DOHH2 (cell line): ENCODE measurements at regions not wholly inside any gene's neighbourhood (a gene's known extent, or its start where the extent isn't known, plus 50 kb on each side); places are given as distances from the start of the nearest gene placed in this dataset.

Experiments used
- H3F3A ChIP-seq: fragments of 200-600 bp; sonication (generic), shearing (Covaris generic); 2 replicates; pipeline ENCODE4 v1.6.0; 2016; ENCODE audit warnings: antibody characterized with exemption, mild to moderate bottlenecking; ENCODE audit not compliant: control insufficient read depth, insufficient read depth
- H3K27ac ChIP-seq: fragments of 200-600 bp; sonication (generic); 2 replicates; pipeline ENCODE4 v1.5.1; 2014; ENCODE audit warnings: low read depth, mild to moderate bottlenecking, low read length, moderate library complexity
- H3K27me3 ChIP-seq: fragments of 200-600 bp; sonication (generic); 2 replicates; pipeline ENCODE4 v1.6.1; 2014; ENCODE audit warnings: mild to moderate bottlenecking, low read length, mixed read lengths; ENCODE audit not compliant: control insufficient read depth
- H3K36me3 ChIP-seq: fragments of 200-600 bp; sonication (generic); 2 replicates; pipeline ENCODE4 v1.6.1; 2014; ENCODE audit warnings: mild to moderate bottlenecking, low read length, moderate library complexity, mixed read lengths; ENCODE audit not compliant: control insufficient read depth
- H3K4me1 ChIP-seq: fragments of 200-600 bp; sonication (generic); 2 replicates; pipeline ENCODE4 v1.6.1; 2014; ENCODE audit warnings: mild to moderate bottlenecking, low read length, mixed read lengths; ENCODE audit not compliant: control insufficient read depth
- H3K4me2 ChIP-seq: fragments of 200-600 bp; sonication (generic); 2 replicates; pipeline ENCODE4 v1.6.0; 2014; ENCODE audit warnings: mild to moderate bottlenecking, low read length, moderate library complexity
- H3K4me3 ChIP-seq: fragments of 200-600 bp; sonication (generic); 2 replicates; pipeline ENCODE4 v1.5.1; 2014; ENCODE audit warnings: mild to moderate bottlenecking, low read length, mixed read lengths
- H3K79me2 ChIP-seq: fragments of 200-600 bp; sonication (generic); 2 replicates; pipeline ENCODE4 v1.6.1; 2014; ENCODE audit warnings: mild to moderate bottlenecking, low read length, mixed read lengths; ENCODE audit not compliant: control insufficient read depth
- H3K9me2 ChIP-seq: fragments of 200-600 bp; sonication (generic); replicated peaks from 2 replicates; pipeline ENCODE4 v1.6.1; 2014; ENCODE audit warnings: mild to moderate bottlenecking, low read length, mixed read lengths; ENCODE audit not compliant: control insufficient read depth
- H3K9me3 ChIP-seq: fragments of 200-600 bp; sonication (generic); 2 replicates; pipeline ENCODE4 v1.6.1; 2014; ENCODE audit warnings: antibody characterized with exemption, low read length, mixed read lengths; ENCODE audit not compliant: control insufficient read depth, insufficient read depth
- H4K20me1 ChIP-seq: fragments of 200-600 bp; sonication (generic); 2 replicates; pipeline ENCODE4 v1.6.0; 2014; ENCODE audit warnings: low read depth, mild to moderate bottlenecking, antibody characterized with exemption, low read length, moderate library complexity; ENCODE audit not compliant: control insufficient read depth, insufficient read depth
- CTCF ChIP-seq: fragments of 200-600 bp; sonication (generic); IDR thresholded peaks from one replicate; pipeline ENCODE4 v1.5.1; 2014; ENCODE audit warnings: antibody characterized with exemption, mild to moderate bottlenecking, low read depth, low read length; ENCODE audit not compliant: poor library complexity, severe bottlenecking
- EZH2phosphoT487 ChIP-seq: fragments of 200-600 bp; sonication (generic); IDR thresholded peaks from 2 replicates; pipeline ENCODE4 v1.6.1; 2017; ENCODE audit warnings: borderline replicate concordance, mild to moderate bottlenecking, antibody characterized with exemption, low read length, moderate library complexity, mixed read lengths

GRCh38 chr2:212596276-212596675, 57.7 kb upstream of the ERBB4 start:
- TF ChIP-seq EZH2phosphoT487 (no peak), CTCF (no peak)
- Histone ChIP-seq H3K9me3 (no peaks in the 10 kb centered on the region), H3K36me3 (no peaks in the 10 kb centered on the region), H3K27ac (no peak overlapping the region), H3F3A (no peaks in the 10 kb centered on the region), H3K79me2 (no peaks in the 10 kb centered on the region), H3K4me3 (no peak overlapping the region), H4K20me1 (no peaks in the 10 kb centered on the region), H3K9me2 (no peaks in the 10 kb centered on the region), H3K27me3 (peaks cover 3% of the 10 kb centered on the region; the same call in 1 of the 2 replicates), H3K4me1 (no peaks in the 10 kb centered on the region), H3K4me2 (no peak overlapping the region)

- no peak overlapping the region for H3K4me2 ChIP-seq
- no peaks in the 10 kb centered on the region for H3K9me2 ChIP-seq
- H3K27ac ChIP-seq, result no peak overlapping the region
- no peak for TF ChIP-seq EZH2phosphoT487
- H3F3A ChIP-seq, result no peaks in the 10 kb centered on the region
- no peaks in the 10 kb centered on the region for H3K36me3 ChIP-seq
- H4K20me1 ChIP-seq, result no peaks in the 10 kb centered on the region
- H3K4me1 ChIP-seq, result no peaks in the 10 kb centered on the region
- peaks cover 3% of the 10 kb centered on the region; the same call in 1 of the 2 replicates for H3K27me3 ChIP-seq
- no peaks in the 10 kb centered on the region for H3K79me2 ChIP-seq
- no peaks in the 10 kb centered on the region for H3K9me3 ChIP-seq
- no peak overlapping the region for H3K4me3 ChIP-seq
Observed at GRCh38 chr2:212595036-212595654, 56.5 kb upstream of the ERBB4 start.

- H3F3A ChIP-seq, result no peaks in the 10 kb centered on the region
- H3K36me3 ChIP-seq, result no peaks in the 10 kb centered on the region
- H3K4me1 ChIP-seq, result no peaks in the 10 kb centered on the region
- no peaks in the 10 kb centered on the region for H3K9me2 ChIP-seq
- TF ChIP-seq CTCF (no peak), EZH2phosphoT487 (no peak)
- no peak overlapping the region for H3K4me2 ChIP-seq
- peaks cover 3% of the 10 kb centered on the region; the same call in 1 of the 2 replicates for H3K27me3 ChIP-seq
- no peaks in the 10 kb centered on the region for H3K9me3 ChIP-seq
- no peaks in the 10 kb centered on the region for H4K20me1 ChIP-seq
- no peak overlapping the region for H3K27ac ChIP-seq
- no peak overlapping the region for H3K4me3 ChIP-seq
- H3K79me2 ChIP-seq, result no peaks in the 10 kb centered on the region
Observed at GRCh38 chr2:212592695-212593094, 54.1 kb upstream of the ERBB4 start.
